Peyer's patch (tissue), 4 donors: ENCODE measurements at regions not wholly inside any gene's neighbourhood (a gene's known extent, or its start where the extent isn't known, plus 50 kb on each side); places are given as distances from the start of the nearest gene placed in this dataset.

Experiments used
- POLR2A ChIP-seq, 2 donors: fragments of 450-650 bp; IDR thresholded peaks; one replicate each; pipeline ENCODE4 v1.5.1; 2017; ENCODE audit warnings: antibody characterized with exemption in 2 of 2, mild to moderate bottlenecking in 2 of 2, moderate library complexity in 2 of 2
- TF ChIP-seq, protein P1 (sequence below), 6 experiments: fragments of 450-650 bp in 4 of 6; fragments of 200-600 bp in 2 of 6; sonication (generic) in 1 of 6; IDR thresholded peaks; one replicate each; pipeline ENCODE4 v1.5.1; 2017 to 2019; ENCODE audit warnings: antibody characterized with exemption in 6 of 6, mild to moderate bottlenecking in 3 of 6, moderate library complexity in 1 of 6

DNA sequence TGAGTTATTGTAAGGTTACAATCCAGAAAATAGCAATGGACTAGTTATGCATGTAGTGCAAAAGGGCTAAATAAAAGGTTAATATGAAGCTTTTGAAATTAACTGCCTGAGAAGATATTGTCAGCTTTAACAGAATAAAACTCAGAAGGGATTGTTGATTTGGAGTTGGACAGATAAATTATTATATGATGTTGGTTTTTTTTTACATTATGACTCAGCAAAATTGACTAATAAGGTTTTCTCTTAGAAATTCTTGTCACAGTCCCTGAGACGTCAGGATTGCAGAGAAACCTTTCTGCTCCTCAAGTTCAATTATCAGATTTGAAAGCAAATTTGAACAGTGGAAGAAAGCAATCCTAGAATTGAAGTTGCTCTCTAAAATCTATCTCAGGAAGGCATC lies 946.9 kb downstream of the CBLN2 start:
- TF ChIP-seq, protein P1, sequence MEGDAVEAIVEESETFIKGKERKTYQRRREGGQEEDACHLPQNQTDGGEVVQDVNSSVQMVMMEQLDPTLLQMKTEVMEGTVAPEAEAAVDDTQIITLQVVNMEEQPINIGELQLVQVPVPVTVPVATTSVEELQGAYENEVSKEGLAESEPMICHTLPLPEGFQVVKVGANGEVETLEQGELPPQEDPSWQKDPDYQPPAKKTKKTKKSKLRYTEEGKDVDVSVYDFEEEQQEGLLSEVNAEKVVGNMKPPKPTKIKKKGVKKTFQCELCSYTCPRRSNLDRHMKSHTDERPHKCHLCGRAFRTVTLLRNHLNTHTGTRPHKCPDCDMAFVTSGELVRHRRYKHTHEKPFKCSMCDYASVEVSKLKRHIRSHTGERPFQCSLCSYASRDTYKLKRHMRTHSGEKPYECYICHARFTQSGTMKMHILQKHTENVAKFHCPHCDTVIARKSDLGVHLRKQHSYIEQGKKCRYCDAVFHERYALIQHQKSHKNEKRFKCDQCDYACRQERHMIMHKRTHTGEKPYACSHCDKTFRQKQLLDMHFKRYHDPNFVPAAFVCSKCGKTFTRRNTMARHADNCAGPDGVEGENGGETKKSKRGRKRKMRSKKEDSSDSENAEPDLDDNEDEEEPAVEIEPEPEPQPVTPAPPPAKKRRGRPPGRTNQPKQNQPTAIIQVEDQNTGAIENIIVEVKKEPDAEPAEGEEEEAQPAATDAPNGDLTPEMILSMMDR (IDR thresholded peaks at IDR 0.05): no peak
- no peak for TF ChIP-seq POLR2A (IDR thresholded peaks at IDR 0.05)
